GM23338 (cell line): ENCODE measurements at regions not wholly inside any gene's neighbourhood (a gene's known extent, or its start where the extent isn't known, plus 50 kb on each side); places are given as distances from the start of the nearest gene placed in this dataset.

Experiments
- ATAC-seq: fragments of 200-7000 bp; cut with Tn5 transposase; 3 replicates; pipeline ENCODE4 v1.9.1; 2020
- DNase-seq: peaks from one replicate; pipeline ENCODE4 v3.0.0-alpha.2; 2015; ENCODE audit warnings: low spot score
- H2AFZ ChIP-seq: fragments of 200-600 bp; sonication (generic); 2 replicates; pipeline ENCODE4 v1.8.0; 2016; ENCODE audit warnings: antibody characterized with exemption, mild to moderate bottlenecking, moderate library complexity
- H3F3A ChIP-seq: fragments of 200-600 bp; sonication (generic); replicated peaks from 2 replicates; pipeline ENCODE4 v1.8.0; 2017; ENCODE audit warnings: antibody characterized with exemption, mixed run types, low read depth
- H3K27ac ChIP-seq: fragments of 200-600 bp; sonication (generic); 2 replicates; pipeline ENCODE4 v1.6.1; 2016; ENCODE audit warnings: low read depth
- H3K27me3 ChIP-seq: fragments of 200-600 bp; sonication (generic); 2 replicates; pipeline ENCODE4 v1.8.0; 2016; ENCODE audit warnings: mild to moderate bottlenecking, mixed run types, moderate library complexity; ENCODE audit not compliant: insufficient read depth
- H3K36me3 ChIP-seq: fragments of 200-600 bp; sonication (generic); 2 replicates; pipeline ENCODE4 v1.8.0; 2016; ENCODE audit warnings: mild to moderate bottlenecking; ENCODE audit not compliant: insufficient read depth
- H3K4me1 ChIP-seq: fragments of 200-600 bp; sonication (generic); 2 replicates; pipeline ENCODE4 v1.8.0; 2016; ENCODE audit warnings: mild to moderate bottlenecking, moderate library complexity; ENCODE audit not compliant: insufficient read depth
- H3K4me2 ChIP-seq: fragments of 200-600 bp; sonication (generic); 2 replicates; pipeline ENCODE4 v1.7.1; 2017; ENCODE audit warnings: mixed run types
- H3K4me3 ChIP-seq: fragments of 200-600 bp; sonication (generic); 2 replicates; pipeline ENCODE4 v1.6.1; 2016; ENCODE audit warnings: mixed run types
- H3K79me2 ChIP-seq: fragments of 200-600 bp; sonication (generic); replicated peaks from 2 replicates; pipeline ENCODE4 v1.8.0; 2017; ENCODE audit warnings: mild to moderate bottlenecking; ENCODE audit not compliant: insufficient read depth
- H3K9me2 ChIP-seq: fragments of 200-600 bp; sonication (generic); 2 replicates; pipeline ENCODE4 v1.8.0; 2017; ENCODE audit not compliant: insufficient read depth
- H4K20me1 ChIP-seq: fragments of 200-600 bp; sonication (generic); replicated peaks from 2 replicates; pipeline ENCODE4 v1.8.0; 2017; ENCODE audit warnings: mild to moderate bottlenecking; ENCODE audit not compliant: insufficient read depth
- H3K27ac Mint-ChIP-seq: 2 replicates; pipeline ENCODE4 v1.8.0; 2020; ENCODE audit warnings: inconsistent platforms, mild to moderate bottlenecking, moderate library complexity, mixed read lengths
- H3K27me3 Mint-ChIP-seq: 3 replicates; pipeline ENCODE4 v1.8.0; 2022; ENCODE audit warnings: low read depth, mild to moderate bottlenecking, moderate library complexity, mixed read lengths, inconsistent platforms; ENCODE audit not compliant: insufficient read depth, poor library complexity
- H3K36me3 Mint-ChIP-seq: 3 replicates; pipeline ENCODE4 v1.8.0; 2021; ENCODE audit warnings: low read depth, mild to moderate bottlenecking, inconsistent platforms, moderate library complexity, mixed read lengths
- H3K4me1 Mint-ChIP-seq: 3 replicates; pipeline ENCODE4 v1.8.0; 2020; ENCODE audit warnings: mild to moderate bottlenecking, inconsistent platforms, mixed read lengths
- H3K4me3 Mint-ChIP-seq: 3 replicates; pipeline ENCODE4 v1.8.0; 2021; ENCODE audit warnings: moderate library complexity, mild to moderate bottlenecking, inconsistent platforms, mixed read lengths
- H3K9me3 Mint-ChIP-seq: 3 replicates; pipeline ENCODE4 v1.8.0; 2020; ENCODE audit warnings: moderate library complexity, mild to moderate bottlenecking, inconsistent platforms, mixed read lengths
- EZH2 ChIP-seq: fragments of 200-600 bp; sonication (generic); IDR thresholded peaks from one replicate; pipeline ENCODE4 v1.8.0; 2017; ENCODE audit warnings: antibody characterized with exemption, mild to moderate bottlenecking, low read depth; ENCODE audit not compliant: unreplicated experiment
- NANOG ChIP-seq: IDR thresholded peaks from 2 replicates; pipeline ENCODE4 v1.6.1; 2016; ENCODE audit warnings: antibody characterized with exemption, borderline replicate concordance
- POLR2AphosphoS5 ChIP-seq: IDR thresholded peaks from 2 replicates; pipeline ENCODE4 v1.6.1; 2016; ENCODE audit warnings: antibody characterized with exemption, low read depth
- STAT1 ChIP-seq: IDR thresholded peaks from one replicate; pipeline ENCODE4 v1.6.1; 2016; ENCODE audit warnings: antibody characterized with exemption; ENCODE audit not compliant: unreplicated experiment
- ZNF114 ChIP-seq: fragments of 250-450 bp; sonication (Bioruptor Pico); IDR thresholded peaks from 2 replicates; pipeline ENCODE4 v1.5.0; 2020; ENCODE audit warnings: mild to moderate bottlenecking, moderate library complexity
- ZNF331 ChIP-seq: fragments of 250-450 bp; sonication (Bioruptor Pico); IDR thresholded peaks from 2 replicates; pipeline ENCODE4 v1.5.0; 2020; ENCODE audit warnings: low read depth, mild to moderate bottlenecking, moderate library complexity
- TF ChIP-seq, protein P1 (sequence below): IDR thresholded peaks from 2 replicates; pipeline ENCODE4 v1.6.1; 2016; ENCODE audit warnings: antibody characterized with exemption
- TF ChIP-seq, protein P2 (sequence below): fragments of 250-450 bp; sonication (Bioruptor Pico); IDR thresholded peaks from 2 replicates; pipeline ENCODE4 v1.5.0; 2020; ENCODE audit warnings: mild to moderate bottlenecking, moderate library complexity

DNA sequence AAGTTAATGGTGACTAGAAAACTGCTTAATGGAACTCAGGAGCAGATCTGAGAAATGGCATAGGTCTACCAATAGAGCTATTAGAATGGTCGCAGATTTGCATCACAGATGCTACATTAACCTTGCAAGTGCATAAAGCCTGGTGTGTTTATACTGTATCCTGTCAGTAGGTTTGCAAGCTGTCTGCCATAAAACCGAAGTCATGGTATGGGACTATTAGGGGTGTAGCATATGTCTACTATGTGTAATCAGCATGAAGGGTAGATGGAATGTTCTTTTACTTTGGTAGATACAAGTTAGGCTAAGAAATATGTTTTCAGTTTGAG lies 574.2 kb upstream of the ADGRL2 start:
- Mint-ChIP-seq H3K4me3 (no peak overlapping the region), H3K9me3 (no peaks in the 10 kb centered on the region; the same call in 2 of the 3 replicates), H3K36me3 (no peaks in the 10 kb centered on the region), H3K27me3 (no peaks in the 10 kb centered on the region), H3K27ac (no peak overlapping the region), H3K4me1 (peaks cover 26% of the 10 kb centered on the region)
- H3K4me2 ChIP-seq: no peak overlapping the region
- no peaks in the 10 kb centered on the region for H4K20me1 ChIP-seq
- ATAC-seq: peak; percentile 29; the same call in 2 of the 3 replicates
- no peaks in the 10 kb centered on the region for H3K79me2 ChIP-seq
- H3K4me3 ChIP-seq: no peak overlapping the region
- no peak for TF ChIP-seq POLR2AphosphoS5
- peaks cover 20% of the 10 kb centered on the region for H3K4me1 ChIP-seq
- H3F3A ChIP-seq: no peaks in the 10 kb centered on the region
- H2AFZ ChIP-seq: no peak overlapping the region
- H3K27me3 ChIP-seq: no peaks in the 10 kb centered on the region
- no peak for DNase-seq
- H3K9me2 ChIP-seq: no peaks in the 10 kb centered on the region
- no peak overlapping the region for H3K27ac ChIP-seq
- H3K36me3 ChIP-seq: no peaks in the 10 kb centered on the region

- H3K4me3 ChIP-seq: no peak overlapping the region
- Mint-ChIP-seq H3K36me3 (peaks cover 5% of the 10 kb centered on the region), H3K27ac (no peak overlapping the region; the same call in 1 of the 2 replicates), H3K27me3 (no peaks in the 10 kb centered on the region), H3K4me1 (peaks cover 20% of the 10 kb centered on the region), H3K4me3 (no peak overlapping the region), H3K9me3 (peaks cover 4% of the 10 kb centered on the region)
- TF ChIP-seq ZNF114 (no peak), NANOG (no peak), ZNF331 (CRISPR knock-in tag) (no peak), EZH2 (no peak), STAT1 (no peak)
- TF ChIP-seq, protein P1, sequence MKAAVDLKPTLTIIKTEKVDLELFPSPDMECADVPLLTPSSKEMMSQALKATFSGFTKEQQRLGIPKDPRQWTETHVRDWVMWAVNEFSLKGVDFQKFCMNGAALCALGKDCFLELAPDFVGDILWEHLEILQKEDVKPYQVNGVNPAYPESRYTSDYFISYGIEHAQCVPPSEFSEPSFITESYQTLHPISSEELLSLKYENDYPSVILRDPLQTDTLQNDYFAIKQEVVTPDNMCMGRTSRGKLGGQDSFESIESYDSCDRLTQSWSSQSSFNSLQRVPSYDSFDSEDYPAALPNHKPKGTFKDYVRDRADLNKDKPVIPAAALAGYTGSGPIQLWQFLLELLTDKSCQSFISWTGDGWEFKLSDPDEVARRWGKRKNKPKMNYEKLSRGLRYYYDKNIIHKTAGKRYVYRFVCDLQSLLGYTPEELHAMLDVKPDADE: no peak
- TF ChIP-seq, protein P2, sequence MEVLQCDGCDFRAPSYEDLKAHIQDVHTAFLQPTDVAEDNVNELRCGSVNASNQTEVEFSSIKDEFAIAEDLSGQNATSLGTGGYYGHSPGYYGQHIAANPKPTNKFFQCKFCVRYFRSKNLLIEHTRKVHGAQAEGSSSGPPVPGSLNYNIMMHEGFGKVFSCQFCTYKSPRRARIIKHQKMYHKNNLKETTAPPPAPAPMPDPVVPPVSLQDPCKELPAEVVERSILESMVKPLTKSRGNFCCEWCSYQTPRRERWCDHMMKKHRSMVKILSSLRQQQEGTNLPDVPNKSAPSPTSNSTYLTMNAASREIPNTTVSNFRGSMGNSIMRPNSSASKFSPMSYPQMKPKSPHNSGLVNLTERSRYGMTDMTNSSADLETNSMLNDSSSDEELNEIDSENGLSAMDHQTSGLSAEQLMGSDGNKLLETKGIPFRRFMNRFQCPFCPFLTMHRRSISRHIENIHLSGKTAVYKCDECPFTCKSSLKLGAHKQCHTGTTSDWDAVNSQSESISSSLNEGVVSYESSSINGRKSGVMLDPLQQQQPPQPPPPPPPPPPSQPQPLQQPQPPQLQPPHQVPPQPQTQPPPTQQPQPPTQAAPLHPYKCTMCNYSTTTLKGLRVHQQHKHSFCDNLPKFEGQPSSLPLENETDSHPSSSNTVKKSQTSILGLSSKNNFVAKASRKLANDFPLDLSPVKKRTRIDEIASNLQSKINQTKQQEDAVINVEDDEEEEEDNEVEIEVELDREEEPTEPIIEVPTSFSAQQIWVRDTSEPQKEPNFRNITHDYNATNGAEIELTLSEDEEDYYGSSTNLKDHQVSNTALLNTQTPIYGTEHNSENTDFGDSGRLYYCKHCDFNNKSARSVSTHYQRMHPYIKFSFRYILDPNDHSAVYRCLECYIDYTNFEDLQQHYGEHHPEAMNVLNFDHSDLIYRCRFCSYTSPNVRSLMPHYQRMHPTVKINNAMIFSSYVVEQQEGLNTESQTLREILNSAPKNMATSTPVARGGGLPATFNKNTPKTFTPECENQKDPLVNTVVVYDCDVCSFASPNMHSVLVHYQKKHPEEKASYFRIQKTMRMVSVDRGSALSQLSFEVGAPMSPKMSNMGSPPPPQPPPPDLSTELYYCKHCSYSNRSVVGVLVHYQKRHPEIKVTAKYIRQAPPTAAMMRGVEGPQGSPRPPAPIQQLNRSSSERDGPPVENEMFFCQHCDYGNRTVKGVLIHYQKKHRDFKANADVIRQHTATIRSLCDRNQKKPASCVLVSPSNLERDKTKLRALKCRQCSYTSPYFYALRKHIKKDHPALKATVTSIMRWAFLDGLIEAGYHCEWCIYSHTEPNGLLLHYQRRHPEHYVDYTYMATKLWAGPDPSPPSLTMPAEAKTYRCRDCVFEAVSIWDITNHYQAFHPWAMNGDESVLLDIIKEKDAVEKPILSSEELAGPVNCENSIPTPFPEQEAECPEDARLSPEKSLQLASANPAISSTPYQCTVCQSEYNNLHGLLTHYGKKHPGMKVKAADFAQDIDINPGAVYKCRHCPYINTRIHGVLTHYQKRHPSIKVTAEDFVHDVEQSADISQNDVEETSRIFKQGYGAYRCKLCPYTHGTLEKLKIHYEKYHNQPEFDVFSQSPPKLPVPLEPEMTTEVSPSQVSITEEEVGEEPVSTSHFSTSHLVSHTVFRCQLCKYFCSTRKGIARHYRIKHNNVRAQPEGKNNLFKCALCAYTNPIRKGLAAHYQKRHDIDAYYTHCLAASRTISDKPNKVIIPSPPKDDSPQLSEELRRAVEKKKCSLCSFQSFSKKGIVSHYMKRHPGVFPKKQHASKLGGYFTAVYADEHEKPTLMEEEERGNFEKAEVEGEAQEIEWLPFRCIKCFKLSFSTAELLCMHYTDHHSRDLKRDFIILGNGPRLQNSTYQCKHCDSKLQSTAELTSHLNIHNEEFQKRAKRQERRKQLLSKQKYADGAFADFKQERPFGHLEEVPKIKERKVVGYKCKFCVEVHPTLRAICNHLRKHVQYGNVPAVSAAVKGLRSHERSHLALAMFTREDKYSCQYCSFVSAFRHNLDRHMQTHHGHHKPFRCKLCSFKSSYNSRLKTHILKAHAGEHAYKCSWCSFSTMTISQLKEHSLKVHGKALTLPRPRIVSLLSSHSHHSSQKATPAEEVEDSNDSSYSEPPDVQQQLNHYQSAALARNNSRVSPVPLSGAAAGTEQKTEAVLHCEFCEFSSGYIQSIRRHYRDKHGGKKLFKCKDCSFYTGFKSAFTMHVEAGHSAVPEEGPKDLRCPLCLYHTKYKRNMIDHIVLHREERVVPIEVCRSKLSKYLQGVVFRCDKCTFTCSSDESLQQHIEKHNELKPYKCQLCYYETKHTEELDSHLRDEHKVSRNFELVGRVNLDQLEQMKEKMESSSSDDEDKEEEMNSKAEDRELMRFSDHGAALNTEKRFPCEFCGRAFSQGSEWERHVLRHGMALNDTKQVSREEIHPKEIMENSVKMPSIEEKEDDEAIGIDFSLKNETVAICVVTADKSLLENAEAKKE (CRISPR knock-in tag): no peak
- H3F3A ChIP-seq: no peaks in the 10 kb centered on the region
- no peaks in the 10 kb centered on the region for H3K36me3 ChIP-seq
- no peaks in the 10 kb centered on the region for H3K27me3 ChIP-seq
- H3K27ac ChIP-seq: no peak overlapping the region
- no peak overlapping the region for H3K4me2 ChIP-seq
- peaks cover 14% of the 10 kb centered on the region for H3K4me1 ChIP-seq
- H2AFZ ChIP-seq: no peak overlapping the region
- H3K79me2 ChIP-seq: no peaks in the 10 kb centered on the region
- ATAC-seq: peak; percentile 39
- H3K9me2 ChIP-seq: no peaks in the 10 kb centered on the region
- no peak for DNase-seq
- H4K20me1 ChIP-seq: no peaks in the 10 kb centered on the region
Measured at GRCh38 chr1:81225789-81226602, 574.7 kb upstream of the ADGRL2 start.
